Kidney (tissue), 13 donors: ENCODE measurements at regions not wholly inside any gene's neighbourhood (a gene's known extent, or its start where the extent isn't known, plus 50 kb on each side); places are given as distances from the start of the nearest gene placed in this dataset.
A peak's percentile ranks its signal among the peaks of the same experiment; 100 is the strongest.

Source experiments
- DNase-seq, 5 donors: peaks; one replicate each; pipeline ENCODE4 v3.0.0-alpha.2; 2013 to 2020
- FAIRE-seq: peaks from 2 replicates; lab custom pipeline; 2012; peaks lifted over from hg19 to GRCh38; lab: Jason Lieb, UNC
- H3K27ac ChIP-seq, 2 donors: one replicate each; pipeline ENCODE4 v1.7.0; 2013; ENCODE audit warnings: low read depth in 2 of 2, low read length in 2 of 2, inconsistent platforms in 1 of 2
- H3K27me3 ChIP-seq: one replicate; pipeline ENCODE4 v1.7.1; 2013; ENCODE audit warnings: low read length, inconsistent platforms; ENCODE audit not compliant: control insufficient read depth, insufficient read depth
- H3K36me3 ChIP-seq, 3 donors: one replicate each; pipeline versions ENCODE4 v1.7.0 to v1.7.1; 2013; ENCODE audit warnings: low read length in 3 of 3, control low read depth in 1 of 3, inconsistent platforms in 1 of 3; ENCODE audit not compliant: insufficient read depth in 3 of 3, control insufficient read depth in 2 of 3
- H3K4me1 ChIP-seq, 3 donors: one replicate each; pipeline versions ENCODE4 v1.7.0 to v1.7.1; 2013; ENCODE audit warnings: low read length in 3 of 3, inconsistent platforms in 1 of 3, low read depth in 1 of 3; ENCODE audit not compliant: control insufficient read depth in 2 of 3, insufficient read depth in 2 of 3
- H3K4me3 ChIP-seq, 3 donors: one replicate each; pipeline versions ENCODE4 v1.7.0 to v1.8.1; 2013; ENCODE audit warnings: low read length in 3 of 3, control low read depth in 1 of 3, inconsistent platforms in 1 of 3
- H3K9ac ChIP-seq, 3 donors: one replicate each; pipeline versions ENCODE4 v1.7.0 to v1.7.1; 2013; ENCODE audit warnings: low read length in 3 of 3, control low read depth in 1 of 3, inconsistent platforms in 1 of 3
- H3K9me3 ChIP-seq, 3 donors: one replicate each; pipeline versions ENCODE4 v1.7.0 to v1.7.1; 2013; ENCODE audit warnings: low read length in 3 of 3, control low read depth in 1 of 3, inconsistent platforms in 1 of 3; ENCODE audit not compliant: control insufficient read depth in 2 of 3, insufficient read depth in 1 of 3
- CTCF ChIP-seq: IDR thresholded peaks from 3 replicates; pipeline ENCODE4 v1.5.1; 2012; ENCODE audit warnings: mild to moderate bottlenecking, moderate library complexity, borderline replicate concordance; ENCODE audit not compliant: insufficient read depth; ENCODE audit errors: extremely low read depth
- intact Hi-C: fragments of 100-400 bp; cut with DNase I; formaldehyde crosslinking; loops from one replicate; pipeline ENCODE4 v1.11.1; 2022
- donor health status: control.
- donor health status: control.
- donor health status: control.
- donor health status: control.
- donor health status: control.
- donor health status: DM: yes; HTN: yes; CAD: no.
- donor health status: Normal renal cell carcinoma (clear cell type).

GRCh38 chr5:97383996-97384395 is 200.9 kb upstream of the RIOK2 start:
- FAIRE-seq (no peak), DNase-seq (no peak)
- peaks cover 0 to 2% (median 0%) of the 10 kb centered on the region in 3 donors for H3K9me3 ChIP-seq
- H3K27ac ChIP-seq: no peak overlapping the region
- no peaks in the 10 kb centered on the region for H3K27me3 ChIP-seq
- intact Hi-C loops: no loop called here
- H3K36me3 ChIP-seq: no peaks in the 10 kb centered on the region
- H3K4me3 ChIP-seq: no peak overlapping the region
- no peak overlapping the region for H3K9ac ChIP-seq
- H3K4me1 ChIP-seq: no peaks in the 10 kb centered on the region
- no peak for TF ChIP-seq CTCF

- Histone ChIP-seq H3K4me3 (no peak overlapping the region), H3K27ac (no peak overlapping the region), H3K36me3 (no peaks in the 10 kb centered on the region), H3K4me1 (no peaks in the 10 kb centered on the region), H3K9me3 (peaks cover 0 to 4% (median 0%) of the 10 kb centered on the region in 3 donors), H3K9ac (no peak overlapping the region), H3K27me3 (no peaks in the 10 kb centered on the region)
- no peak for TF ChIP-seq CTCF
- intact Hi-C loops: no loop called here
- FAIRE-seq (no peak), DNase-seq (no peak)
Measured at GRCh38 chr5:97388794-97389193, 205.7 kb upstream of the RIOK2 start.

- no peak for TF ChIP-seq CTCF
- peak in 1 of 5 donors; percentile 11 for DNase-seq
- H3K9ac ChIP-seq: no peak overlapping the region
- no peak overlapping the region for H3K27ac ChIP-seq
- H3K36me3 ChIP-seq: no peaks in the 10 kb centered on the region
- H3K4me3 ChIP-seq: no peak overlapping the region
- no peaks in the 10 kb centered on the region for H3K4me1 ChIP-seq
- no peaks in the 10 kb centered on the region for H3K27me3 ChIP-seq
- H3K9me3 ChIP-seq: no peaks in the 10 kb centered on the region
- intact Hi-C loops: no loop called here
- FAIRE-seq: no peak
Measured at GRCh38 chr5:97400537-97400936, 217.5 kb upstream of the RIOK2 start.

GRCh38 chr5:97405941-97406340 is 222.9 kb upstream of the RIOK2 start:
- Histone ChIP-seq H3K9me3 (peaks cover 0 to 3% (median 0%) of the 10 kb centered on the region in 3 donors), H3K9ac (no peak overlapping the region), H3K27me3 (no peaks in the 10 kb centered on the region), H3K4me1 (no peaks in the 10 kb centered on the region), H3K36me3 (no peaks in the 10 kb centered on the region), H3K4me3 (no peak overlapping the region), H3K27ac (no peak overlapping the region)
- TF ChIP-seq CTCF: no peak
- FAIRE-seq: no peak
- intact Hi-C loops: no loop called here
- peak in 1 of 5 donors; percentile 38 for DNase-seq
